Activated B cell treated with CpG ODN at 0.5 μM for 24 hours (primary cell): ENCODE measurements at regions not wholly inside any gene's neighbourhood (a gene's known extent, or its start where the extent isn't known, plus 50 kb on each side); places are given as distances from the start of the nearest gene placed in this dataset.

Source experiments
- ATAC-seq: fragments of 200-7000 bp; cut with Tn5 transposase; one replicate; pipeline ENCODE4 v1.10.0; 2021; ENCODE audit warnings: low read depth, mild to moderate bottlenecking, moderate library complexity
- CTCF ChIA-PET: fragments of 350-600 bp; sonication (Branson Sonifier 250); formaldehyde crosslinking; loops from one replicate; lab custom pipeline; 2021; ENCODE audit warnings: antibody characterized with exemption; lab: Charles Lee
- POLR2A ChIA-PET: fragments of 350-600 bp; sonication (Branson Sonifier 250); formaldehyde crosslinking; loops from one replicate; lab custom pipeline; 2021; ENCODE audit warnings: antibody characterized with exemption; lab: Charles Lee
- DNase-seq: peaks from one replicate; pipeline ENCODE4 v3.0.0; 2022
- H3K27ac Mint-ChIP-seq: one replicate; pipeline ENCODE4 v1.8.0; 2020; ENCODE audit warnings: mixed read lengths
- H3K27me3 Mint-ChIP-seq: one replicate; pipeline ENCODE4 v1.8.0; 2021; ENCODE audit warnings: mixed read lengths
- H3K36me3 Mint-ChIP-seq: one replicate; pipeline ENCODE4 v1.8.0; 2021; ENCODE audit warnings: low read depth, mixed read lengths
- H3K4me1 Mint-ChIP-seq: one replicate; pipeline ENCODE4 v1.8.0; 2021; ENCODE audit warnings: mixed read lengths
- H3K4me3 Mint-ChIP-seq: one replicate; pipeline ENCODE4 v1.8.0; 2020; ENCODE audit warnings: mild to moderate bottlenecking, mixed read lengths
- H3K9me3 Mint-ChIP-seq: one replicate; pipeline ENCODE4 v1.8.0; 2020; ENCODE audit warnings: mixed read lengths
- intact Hi-C: fragments of 100-400 bp; cut with micrococcal nuclease; formaldehyde crosslinking; loops from one replicate; pipeline ENCODE4 v1.15.1; 2024
- TF ChIP-seq, protein P1 (sequence below): fragments of 200-600 bp; IDR thresholded peaks from one replicate; pipeline ENCODE4 v1.8.0; 2022; ENCODE audit warnings: antibody characterized with exemption, mild to moderate bottlenecking

DNA sequence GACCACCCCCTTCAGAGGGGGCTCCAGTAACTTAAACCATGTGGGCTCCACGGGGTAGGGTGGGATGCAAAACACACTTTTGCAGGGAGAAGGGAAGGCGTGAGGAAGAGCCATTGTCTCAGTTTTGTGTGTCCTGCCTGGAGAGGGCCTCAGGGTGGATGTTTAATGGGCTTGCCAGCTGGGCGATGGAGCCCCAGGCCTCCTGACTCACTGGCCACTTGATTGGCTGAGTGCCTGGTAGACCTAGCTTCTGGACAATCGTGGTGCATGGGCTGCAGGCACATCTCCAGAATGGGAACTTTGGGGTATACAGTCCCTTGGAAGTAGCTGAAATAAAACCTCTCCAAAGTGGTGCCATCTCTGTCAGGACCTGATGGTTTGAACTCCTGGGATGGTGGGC is 118.3 kb upstream of the MRPS22 start:
- Mint-ChIP-seq H3K9me3 (no peaks in the 10 kb centered on the region), H3K4me3 (no peak overlapping the region), H3K27ac (no peak overlapping the region), H3K4me1 (no peaks in the 10 kb centered on the region), H3K36me3 (no peaks in the 10 kb centered on the region), H3K27me3 (peaks cover 9% of the 10 kb centered on the region)
- POLR2A ChIA-PET, result no interaction called here
- TF ChIP-seq, protein P1, sequence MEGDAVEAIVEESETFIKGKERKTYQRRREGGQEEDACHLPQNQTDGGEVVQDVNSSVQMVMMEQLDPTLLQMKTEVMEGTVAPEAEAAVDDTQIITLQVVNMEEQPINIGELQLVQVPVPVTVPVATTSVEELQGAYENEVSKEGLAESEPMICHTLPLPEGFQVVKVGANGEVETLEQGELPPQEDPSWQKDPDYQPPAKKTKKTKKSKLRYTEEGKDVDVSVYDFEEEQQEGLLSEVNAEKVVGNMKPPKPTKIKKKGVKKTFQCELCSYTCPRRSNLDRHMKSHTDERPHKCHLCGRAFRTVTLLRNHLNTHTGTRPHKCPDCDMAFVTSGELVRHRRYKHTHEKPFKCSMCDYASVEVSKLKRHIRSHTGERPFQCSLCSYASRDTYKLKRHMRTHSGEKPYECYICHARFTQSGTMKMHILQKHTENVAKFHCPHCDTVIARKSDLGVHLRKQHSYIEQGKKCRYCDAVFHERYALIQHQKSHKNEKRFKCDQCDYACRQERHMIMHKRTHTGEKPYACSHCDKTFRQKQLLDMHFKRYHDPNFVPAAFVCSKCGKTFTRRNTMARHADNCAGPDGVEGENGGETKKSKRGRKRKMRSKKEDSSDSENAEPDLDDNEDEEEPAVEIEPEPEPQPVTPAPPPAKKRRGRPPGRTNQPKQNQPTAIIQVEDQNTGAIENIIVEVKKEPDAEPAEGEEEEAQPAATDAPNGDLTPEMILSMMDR, result no peak
- DNase-seq (no peak), ATAC-seq (no peak)
- intact Hi-C loops, result no loop called here
- CTCF ChIA-PET, result no interaction called here

DNA sequence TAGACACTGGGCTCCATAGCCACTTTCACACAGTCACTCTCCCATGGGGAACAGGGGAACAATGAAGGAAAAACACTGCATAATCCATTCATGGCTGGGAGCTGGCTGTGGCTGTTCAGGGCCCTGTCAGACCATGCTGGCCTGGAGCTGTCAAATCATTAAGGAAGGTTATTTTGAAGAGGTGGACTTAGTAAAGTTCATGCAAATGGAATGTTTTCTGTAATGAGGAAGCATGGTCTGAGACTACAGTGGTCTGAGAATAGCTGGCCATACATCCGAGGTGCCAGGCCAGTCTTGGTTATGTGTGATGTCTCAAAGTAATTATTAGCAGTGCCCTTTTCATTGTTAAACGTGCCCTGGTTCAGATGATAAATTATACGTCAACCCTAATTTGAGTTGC is 117.1 kb upstream of the MRPS22 start:
- TF ChIP-seq, protein P1, result no peak
- intact Hi-C loops, result no loop called here
- H3K36me3 Mint-ChIP-seq, result no peaks in the 10 kb centered on the region
- H3K4me3 Mint-ChIP-seq, result no peak overlapping the region
- ATAC-seq (no peak), DNase-seq (no peak)
- CTCF ChIA-PET, result no interaction called here
- no peaks in the 10 kb centered on the region for H3K9me3 Mint-ChIP-seq
- POLR2A ChIA-PET, result no interaction called here
- no peaks in the 10 kb centered on the region for H3K4me1 Mint-ChIP-seq
- no peak overlapping the region for H3K27ac Mint-ChIP-seq
- H3K27me3 Mint-ChIP-seq, result peaks cover 3% of the 10 kb centered on the region

DNA sequence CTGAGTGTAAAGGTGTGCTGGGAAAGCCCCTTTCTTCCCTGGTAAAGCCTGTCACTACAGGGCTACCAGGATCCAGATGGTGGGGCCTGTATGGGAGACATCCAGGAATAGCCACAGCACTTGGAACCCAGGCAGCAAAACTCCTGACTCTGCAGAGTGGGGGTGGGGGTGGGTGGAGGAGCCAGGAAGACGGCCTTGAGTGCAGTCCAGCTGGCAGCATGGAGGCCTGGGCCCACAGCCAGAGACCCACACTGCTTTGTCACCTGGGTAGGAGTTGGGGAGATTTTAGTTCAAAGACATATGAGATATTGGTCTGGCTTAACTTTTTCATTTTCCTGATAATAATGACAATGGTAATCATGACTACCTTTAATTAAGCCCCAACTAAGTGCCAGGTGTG is 116.7 kb upstream of the MRPS22 start:
- H3K27ac Mint-ChIP-seq, result no peak overlapping the region
- H3K4me3 Mint-ChIP-seq, result no peak overlapping the region
- H3K36me3 Mint-ChIP-seq, result no peaks in the 10 kb centered on the region
- intact Hi-C loops, result no loop called here
- CTCF ChIA-PET, result no interaction called here
- no peaks in the 10 kb centered on the region for H3K9me3 Mint-ChIP-seq
- ATAC-seq, result no peak
- H3K4me1 Mint-ChIP-seq, result no peaks in the 10 kb centered on the region
- DNase-seq, result no peak
- POLR2A ChIA-PET, result no interaction called here
- peaks cover 3% of the 10 kb centered on the region for H3K27me3 Mint-ChIP-seq
- TF ChIP-seq, protein P1, result no peak

DNA sequence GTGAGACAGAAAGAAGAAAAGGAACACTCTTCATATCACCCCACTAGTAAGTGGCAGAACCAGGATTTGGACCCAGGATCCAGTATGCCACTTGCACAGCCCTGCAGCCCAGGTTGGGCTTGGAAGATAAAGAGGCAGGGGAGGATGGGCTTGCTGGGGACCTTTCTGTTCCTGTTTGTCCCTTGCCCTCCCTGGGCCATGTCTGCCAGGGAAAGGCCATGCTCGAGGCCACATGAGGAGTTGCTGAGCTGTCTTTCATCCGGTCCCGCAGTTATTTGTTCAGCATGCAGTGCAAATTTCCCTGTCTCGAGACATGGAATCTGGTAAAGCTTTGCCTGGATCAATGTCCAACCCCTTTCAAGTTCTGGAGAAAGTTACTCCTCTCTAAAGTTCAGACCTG is 116.0 kb upstream of the MRPS22 start:
- ChIA-PET CTCF (no interaction called here), POLR2A (no interaction called here)
- TF ChIP-seq, protein P1, result no peak
- H3K4me3 Mint-ChIP-seq, result no peak overlapping the region
- no peaks in the 10 kb centered on the region for H3K4me1 Mint-ChIP-seq
- intact Hi-C loops, result no loop called here
- H3K36me3 Mint-ChIP-seq, result no peaks in the 10 kb centered on the region
- no peak overlapping the region for H3K27ac Mint-ChIP-seq
- ATAC-seq (no peak), DNase-seq (no peak)
- H3K9me3 Mint-ChIP-seq, result no peaks in the 10 kb centered on the region
- no peaks in the 10 kb centered on the region for H3K27me3 Mint-ChIP-seq

DNA sequence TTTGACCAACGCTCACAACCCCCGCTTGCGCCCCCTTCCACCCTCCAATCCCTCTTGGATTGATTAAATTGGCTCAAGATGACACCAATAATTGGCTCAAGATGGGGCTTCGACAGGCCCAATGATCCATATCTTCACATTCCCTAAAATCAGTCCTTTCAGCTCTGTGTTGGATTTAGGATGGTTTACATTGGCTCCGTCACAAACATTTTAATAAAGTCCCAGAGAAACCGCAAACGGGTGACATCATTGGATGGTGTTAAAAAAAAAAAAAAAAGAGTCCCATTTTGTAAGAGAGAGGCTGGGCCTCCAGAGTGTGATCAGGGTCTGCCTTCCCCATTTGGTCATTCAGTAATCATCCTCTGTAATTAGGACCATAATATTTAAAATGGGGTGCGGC is 113.4 kb upstream of the MRPS22 start:
- Mint-ChIP-seq H3K9me3 (no peaks in the 10 kb centered on the region), H3K27ac (no peak overlapping the region), H3K4me3 (no peak overlapping the region), H3K36me3 (no peaks in the 10 kb centered on the region), H3K27me3 (no peaks in the 10 kb centered on the region), H3K4me1 (no peaks in the 10 kb centered on the region)
- POLR2A ChIA-PET, result no interaction called here
- intact Hi-C loops, result no loop called here
- TF ChIP-seq, protein P1, result no peak
- no peak for DNase-seq
- ATAC-seq, result no peak
- CTCF ChIA-PET, result no interaction called here
